GM18909 (cell line): ENCODE measurements at regions not wholly inside any gene's neighbourhood (a gene's known extent, or its start where the extent isn't known, plus 50 kb on each side); places are given as distances from the start of the nearest gene placed in this dataset.
"Not testable (repeated sequence)": the region's sequence is repeated elsewhere in the genome, so short reads cannot be mapped to it uniquely, and the experiment has no call there.

Experiments used
- ATAC-seq: cut with Tn5 transposase; IDR thresholded peaks from one replicate; pipeline ENCODE4 v1.9.1; 2021; ENCODE audit warnings: mild to moderate bottlenecking; ENCODE audit not compliant: unreplicated experiment, poor library complexity

GRCh38 chr13:44853641-44854040 is 135.6 kb downstream of the NUFIP1 start:
- ATAC-seq: no peak

DNA sequence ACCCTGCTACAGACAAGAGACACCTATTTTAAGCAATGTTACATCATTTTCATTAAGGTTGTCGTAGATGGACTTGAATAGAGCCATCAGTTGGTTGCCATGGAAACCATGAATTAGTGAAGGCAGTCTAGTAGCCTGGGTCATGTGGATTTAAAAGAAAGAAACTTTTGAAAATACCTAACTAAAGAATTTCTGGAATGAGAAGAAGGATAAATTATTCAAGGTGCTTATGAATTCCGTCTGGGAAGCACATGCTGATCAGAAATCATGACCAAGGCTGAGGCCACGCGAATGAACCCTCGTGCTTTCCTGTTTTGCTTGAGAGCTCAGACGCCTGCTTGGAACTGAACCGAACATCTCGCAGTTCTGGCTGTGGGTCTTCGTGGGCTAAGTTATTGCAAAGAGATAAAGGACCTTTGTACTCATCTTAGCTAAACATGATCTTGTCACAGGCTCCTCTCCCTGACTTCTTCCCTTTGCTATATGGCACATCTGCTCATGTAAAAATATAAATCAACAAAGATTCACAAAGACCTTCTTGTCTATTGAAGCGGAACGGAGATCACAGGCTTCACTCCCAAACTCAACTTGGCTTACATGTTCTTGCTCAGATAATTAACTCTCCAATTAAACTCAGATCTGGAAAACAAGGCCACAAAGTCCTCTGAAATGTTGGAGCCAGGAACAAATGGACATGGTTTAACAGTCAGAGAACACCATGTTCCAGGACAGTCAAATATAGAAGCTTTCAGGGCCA is 140.2 kb downstream of the NUFIP1 start:
- no peak for ATAC-seq

DNA sequence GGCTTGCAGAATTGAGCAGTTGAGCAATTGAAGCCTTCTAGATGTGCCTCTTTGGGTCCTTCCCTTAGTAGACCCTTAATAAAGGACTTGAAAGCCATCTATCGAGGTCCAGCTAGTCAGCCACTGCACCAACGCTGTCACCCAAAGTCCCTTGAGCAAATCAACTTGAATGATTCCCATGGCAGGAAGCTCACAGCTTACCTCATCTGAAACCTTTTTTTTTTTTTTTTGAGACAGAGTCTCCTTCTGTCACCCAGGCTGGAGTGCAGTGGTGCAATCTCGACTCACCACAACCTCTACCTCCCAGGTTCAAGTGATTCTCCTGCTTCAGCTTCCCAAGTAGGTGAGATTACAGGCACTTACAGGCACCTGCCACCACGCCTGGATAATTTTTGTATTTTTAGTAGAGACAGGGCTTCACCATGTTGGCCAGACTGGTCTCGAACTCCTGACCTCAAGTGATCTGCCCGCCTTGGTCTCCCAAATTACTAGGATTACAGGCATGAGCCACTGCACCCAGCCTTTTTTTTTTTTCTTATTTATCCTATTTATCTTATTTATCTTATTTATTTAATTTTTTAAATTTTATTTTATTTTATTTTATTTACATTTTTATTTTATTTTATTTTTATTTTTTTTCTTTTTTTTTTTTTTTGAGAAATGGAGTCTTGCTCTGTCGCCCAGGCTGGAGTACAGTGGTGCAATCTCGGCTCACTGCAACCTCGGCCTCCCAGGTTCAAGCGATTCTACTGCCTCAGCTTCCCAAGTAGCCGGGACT is 143.8 kb downstream of the NUFIP1 start:
- ATAC-seq: not testable (repeated sequence)

DNA sequence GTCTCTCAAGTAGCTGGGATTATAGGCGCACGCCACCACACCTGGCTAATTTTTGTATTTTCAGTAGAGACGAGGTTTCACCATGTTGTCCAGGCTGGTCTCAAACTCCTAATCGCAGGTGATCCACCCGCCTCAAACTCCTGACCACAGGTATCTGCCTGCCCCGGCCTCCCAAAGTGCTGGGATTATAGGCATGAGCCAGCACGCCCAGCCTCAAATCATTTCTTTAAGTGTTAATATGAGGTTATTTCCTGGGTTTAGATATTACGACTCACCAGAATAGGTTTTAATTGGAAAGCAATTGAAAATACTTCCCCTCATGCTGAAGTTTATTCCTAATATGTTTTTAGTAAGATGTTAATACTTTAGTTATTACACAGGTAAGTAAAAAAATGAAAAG is 144.5 kb downstream of the NUFIP1 start:
- ATAC-seq: no peak

GRCh38 chr13:44843403-44843802 is 145.9 kb downstream of the NUFIP1 start:
- no peak for ATAC-seq

GRCh38 chr13:44842158-44842557 is 147.1 kb downstream of the NUFIP1 start:
- no peak for ATAC-seq

- ATAC-seq: no peak
These were observed 149.1 kb downstream of the NUFIP1 start for GRCh38 chr13:44840131-44840530.

DNA sequence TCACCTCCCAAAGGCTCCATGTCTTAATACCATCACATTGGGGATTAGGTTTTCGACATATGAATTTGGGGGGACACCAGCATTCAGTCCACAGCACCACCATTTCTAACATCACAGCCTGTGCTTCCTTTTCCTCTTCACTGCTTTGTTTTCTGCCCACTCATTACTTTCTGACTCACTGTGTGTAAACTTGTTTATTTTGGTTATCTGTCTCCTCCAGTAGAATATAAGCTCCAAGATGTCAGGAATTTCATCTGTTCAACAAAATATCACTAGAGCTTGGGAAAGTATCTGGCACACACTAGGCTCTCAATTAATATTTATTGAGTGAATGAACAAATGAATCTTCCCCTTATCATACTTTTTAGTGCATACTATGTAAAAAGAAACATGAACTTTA is 152.0 kb downstream of the NUFIP1 start:
- no peak for ATAC-seq

DNA sequence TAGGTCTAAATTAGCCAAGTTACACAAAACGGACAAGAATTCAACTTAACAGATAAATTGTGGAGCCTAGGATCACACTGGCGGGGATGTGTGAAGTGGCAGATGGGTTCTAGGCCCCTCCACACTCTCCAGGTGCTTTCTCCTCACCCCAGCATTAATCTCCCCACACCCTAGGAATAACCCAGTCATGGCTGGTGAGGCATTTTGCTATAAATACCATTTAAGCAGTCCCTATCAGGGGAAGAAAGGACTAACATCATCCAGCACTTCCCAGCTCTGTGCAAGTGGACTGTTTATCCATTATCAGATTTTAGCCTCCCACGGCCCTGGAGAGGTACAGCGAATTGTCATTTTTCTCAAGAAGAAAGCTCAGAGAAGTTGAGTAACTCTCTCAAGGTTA is 154.9 kb downstream of the NUFIP1 start:
- ATAC-seq: no peak

DNA sequence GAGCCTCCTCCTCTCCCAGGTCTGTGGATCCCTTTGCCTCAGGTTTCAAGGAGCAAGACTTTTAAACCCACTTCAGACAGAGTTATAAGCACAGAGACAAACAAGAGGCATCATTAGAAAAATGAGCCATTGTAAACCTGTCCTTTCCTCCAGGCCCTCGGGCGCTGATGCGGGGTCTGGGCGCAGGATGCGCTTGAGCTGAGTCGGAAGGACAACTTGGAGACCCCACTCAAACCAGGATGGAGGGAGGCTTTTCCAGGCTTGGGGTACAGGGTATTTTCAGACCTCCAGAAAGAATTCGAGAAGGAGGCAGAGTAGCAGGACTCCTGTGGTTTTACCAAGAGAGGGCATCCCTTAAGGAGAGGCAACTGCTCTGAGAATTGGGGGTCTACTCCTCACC is 155.6 kb downstream of the NUFIP1 start:
- no peak for ATAC-seq

GRCh38 chr13:44833139-44833538 is 156.1 kb downstream of the NUFIP1 start:
- ATAC-seq: no peak

DNA sequence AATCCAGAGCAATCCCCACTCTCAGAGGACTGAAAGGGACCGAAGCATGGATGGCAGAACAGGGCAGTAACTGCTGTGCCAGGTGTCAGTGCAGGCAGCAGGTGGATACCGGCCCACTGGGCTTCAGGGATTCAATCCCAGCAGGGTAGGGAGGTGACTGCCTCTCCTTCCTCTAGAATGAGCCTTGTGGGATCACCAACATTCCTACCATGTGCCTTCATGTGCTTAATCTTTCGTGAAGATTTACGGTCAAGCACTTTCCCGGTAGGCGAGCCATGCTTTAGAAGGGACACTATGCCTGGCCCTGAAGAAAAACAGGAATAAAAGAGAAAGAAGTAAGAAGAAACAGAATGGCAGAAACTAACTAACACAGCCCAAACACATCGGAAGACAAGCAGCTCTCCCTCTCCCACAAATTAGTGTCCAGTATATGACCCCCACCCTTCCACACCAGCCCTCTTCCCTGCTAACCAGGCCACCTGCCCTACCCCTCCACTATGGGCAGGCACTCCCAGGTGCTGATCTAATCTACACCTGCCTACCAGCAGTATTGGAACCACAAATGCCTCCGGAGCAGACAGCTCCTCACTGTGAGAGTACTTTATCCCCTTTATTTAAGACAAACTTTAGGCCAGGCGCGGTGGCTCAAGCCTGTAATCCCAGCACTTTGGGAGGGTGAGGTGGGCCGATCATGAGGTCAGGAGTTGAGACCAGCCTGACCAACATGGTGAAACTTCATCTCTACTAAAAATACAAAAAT is 162.5 kb downstream of the NUFIP1 start:
- ATAC-seq: no peak

DNA sequence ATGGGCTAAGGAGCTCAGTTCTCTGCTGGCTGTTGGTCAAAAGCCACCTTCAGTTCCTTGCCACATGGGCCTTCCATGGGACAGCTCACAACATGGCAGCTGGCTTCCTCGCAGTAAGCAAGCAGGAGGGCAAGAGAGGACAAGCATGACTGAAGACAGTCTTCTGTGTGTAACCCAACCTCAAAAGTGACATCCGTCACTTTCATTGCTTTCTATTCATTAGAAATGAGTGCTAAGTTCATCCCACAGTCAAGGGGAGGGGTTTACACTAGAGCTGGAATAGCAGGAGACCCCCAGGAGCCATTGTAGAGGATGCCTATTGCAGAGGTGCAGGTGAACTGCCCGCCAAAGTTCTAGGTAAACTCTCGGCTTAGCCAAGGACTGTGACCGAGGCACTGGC is 163.3 kb downstream of the NUFIP1 start:
- no peak for ATAC-seq

- ATAC-seq: not testable (repeated sequence)
These were observed 165.7 kb downstream of the NUFIP1 start for GRCh38 chr13:44823555-44823954.

DNA sequence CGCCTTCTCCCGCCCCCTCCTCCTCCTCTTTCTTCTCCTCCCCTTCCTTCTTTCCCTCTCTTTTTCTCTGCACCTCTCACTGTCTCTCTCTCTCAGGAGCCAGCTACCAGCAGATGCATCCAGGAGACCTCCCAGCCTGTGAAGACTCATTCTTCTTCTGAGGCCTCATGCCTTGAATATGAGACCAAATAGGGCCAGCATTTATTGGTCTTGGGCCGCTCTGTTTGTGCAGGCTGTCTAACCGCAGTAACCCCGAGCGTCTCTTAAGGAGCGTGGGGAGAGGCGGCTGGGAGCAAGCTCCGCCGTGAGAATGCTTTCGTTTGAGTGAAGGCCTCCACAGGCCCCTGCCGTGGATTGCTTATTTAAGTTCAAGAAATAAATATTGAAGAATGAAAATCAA is 167.0 kb downstream of the NUFIP1 start:
- no peak for ATAC-seq

DNA sequence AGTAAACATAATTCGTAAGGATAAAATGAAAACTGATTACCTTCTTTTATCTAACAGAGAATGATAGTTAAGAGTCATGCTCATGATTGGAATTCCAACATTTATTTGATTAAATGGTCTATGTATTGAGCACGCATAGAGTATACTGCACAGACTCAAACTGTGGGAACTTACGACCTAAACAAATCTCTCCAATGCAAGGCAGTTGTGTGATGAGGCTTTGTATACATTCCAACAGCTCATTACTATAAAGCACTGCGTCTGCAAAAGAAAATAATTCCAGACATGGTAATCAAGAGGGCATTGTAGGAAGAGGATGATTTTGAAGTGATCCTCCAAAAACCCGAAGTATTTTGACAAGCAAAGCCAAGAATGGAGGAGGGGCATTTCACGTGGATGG is 169.5 kb downstream of the NUFIP1 start:
- ATAC-seq: no peak

- ATAC-seq: no peak
These were observed 170.0 kb downstream of the NUFIP1 start for GRCh38 chr13:44819245-44819644.

DNA sequence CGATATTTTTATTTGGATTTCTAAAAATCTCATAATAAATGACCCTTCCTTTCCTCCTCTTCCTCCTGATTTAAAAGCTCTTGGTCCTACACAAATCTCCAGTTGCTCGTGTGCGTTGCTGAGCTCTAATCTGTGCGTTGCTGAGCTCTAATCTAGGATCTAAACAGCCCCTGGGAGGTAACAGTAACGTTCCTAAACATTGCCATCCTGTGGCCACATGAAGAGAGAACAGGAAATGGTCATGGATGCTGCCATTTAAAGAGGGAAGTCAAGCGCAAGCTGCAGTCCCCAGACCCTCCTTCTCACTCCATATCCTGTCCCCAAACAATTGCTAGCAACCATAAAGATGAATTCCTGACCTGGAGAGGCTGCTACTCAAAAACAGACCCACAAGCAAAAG is 170.8 kb downstream of the NUFIP1 start:
- ATAC-seq: no peak

- ATAC-seq: no peak
These were observed 171.3 kb downstream of the NUFIP1 start for GRCh38 chr13:44818016-44818415.

DNA sequence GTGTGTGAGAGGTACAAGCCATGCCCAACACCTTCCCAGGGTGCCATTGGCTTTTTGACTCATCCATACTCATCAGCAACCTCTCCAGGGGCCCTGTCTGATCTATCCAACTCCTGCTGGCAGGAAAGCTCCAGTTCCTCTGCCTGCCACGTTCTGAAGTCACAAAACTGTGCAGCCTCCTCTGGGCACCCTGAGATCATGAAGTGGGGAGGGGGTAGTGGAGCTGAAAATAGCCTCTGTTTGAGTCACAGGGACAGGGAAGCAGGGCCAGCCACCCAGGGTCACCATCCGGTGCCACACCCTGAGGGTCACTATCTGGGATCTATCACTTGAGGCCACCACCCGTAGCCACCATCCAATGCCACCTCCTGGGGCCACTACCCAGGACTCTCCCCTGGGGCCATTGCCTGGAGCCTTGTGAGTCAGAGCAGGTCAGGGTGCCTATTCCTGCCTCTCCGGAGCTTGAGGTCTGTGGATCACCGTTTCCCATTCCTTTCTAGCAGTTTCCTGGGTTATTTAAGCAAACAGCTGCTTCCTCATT is 172.1 kb downstream of the NUFIP1 start:
- no peak for ATAC-seq

DNA sequence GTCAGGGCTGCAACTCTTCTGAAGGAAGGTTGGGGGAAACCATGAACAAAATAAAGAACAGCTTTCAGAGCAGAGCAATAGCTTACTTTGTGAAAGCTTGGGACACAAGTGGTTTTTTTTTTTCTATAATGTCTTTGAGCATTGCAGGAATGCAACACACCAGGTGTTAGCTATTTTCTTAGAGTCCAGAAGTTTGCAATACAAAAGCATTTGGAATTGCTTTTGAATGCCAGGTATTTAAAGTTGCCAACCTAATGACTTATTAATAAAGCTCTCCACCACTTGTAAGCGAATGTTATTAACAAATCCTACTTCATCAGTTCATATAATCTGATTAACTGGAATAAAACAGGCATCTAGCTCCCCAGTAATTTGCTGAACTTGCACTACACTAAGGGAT is 172.6 kb downstream of the NUFIP1 start:
- ATAC-seq: no peak
